ENCODE measurements at regions not wholly inside any gene's neighbourhood (a gene's known extent, or its start where the extent isn't known, plus 50 kb on each side); places are given as distances from the start of the nearest gene placed in this dataset.

GRCh38 chr5:156019571-156020180 lies 307.3 kb upstream of the SGCD start:
- TF ChIP-seq EP300 (IDR thresholded peaks at IDR 0.05): no peak
- TF ChIP-seq CTCF (IDR thresholded peaks at IDR 0.05): no peak
- no peak for TF ChIP-seq POLR2A (IDR thresholded peaks at IDR 0.05)
- TF ChIP-seq POLR2AphosphoS5 (IDR thresholded peaks at IDR 0.05): no peak
